K562 (cell line): ENCODE measurements at regions not wholly inside any gene's neighbourhood (a gene's known extent, or its start where the extent isn't known, plus 50 kb on each side); places are given as distances from the start of the nearest gene placed in this dataset.

ENCODE experiments used
- ATAC-seq: fragments of 200-7000 bp; cut with Tn5 transposase; 3 replicates; pipeline ENCODE4 v1.9.1; 2020; ENCODE audit warnings: moderate library complexity
- BruUV-seq: library from RNA; stranded (reverse); fragments of 400-500 nt; replicated peaks from 2 replicates; lab custom pipeline; 2021; lab: Mats Ljungman, UMichigan
- CTCF ChIA-PET: fragments of 300-600 bp; formaldehyde crosslinking; extraction: SDS; loops from one replicate; lab custom pipeline; 2021; ENCODE audit warnings: low intra/inter-chr PET ratio; lab: Yijun Ruan, JAX
- POLR2A ChIA-PET: fragments of 300-600, 350-650 bp; sonication (Branson Sonifier 250); formaldehyde crosslinking; extraction: SDS; loops from one replicate; lab custom pipeline; 2021; ENCODE audit warnings: antibody characterized with exemption, inconsistent platforms; lab: Yijun Ruan, JAX
- DNase-seq, 4 experiments: peaks; one replicate each; pipeline versions ENCODE4 v3.0.0 to v3.0.0-alpha.2; 2011 to 2018; ENCODE audit warnings: low spot score in 3 of 4, mixed read lengths in 3 of 4; ENCODE audit errors: extremely low read depth in 1 of 4
- FAIRE-seq: peaks from 2 replicates; lab custom pipeline; 2011; peaks lifted over from hg19 to GRCh38; lab: Jason Lieb, UNC
- H2AFZ ChIP-seq: 2 replicates; pipeline ENCODE4 v1.6.0; 2011; ENCODE audit warnings: low read depth, low read length, control low read depth, inconsistent platforms
- H3K27ac ChIP-seq: fragments of 200-600 bp; 3 replicates; pipeline ENCODE4 v1.8.0; 2011; ENCODE audit warnings: low read depth, mild to moderate bottlenecking, control low read depth, inconsistent platforms, low read length, moderate library complexity, mixed read lengths; ENCODE audit errors: extremely low read depth
- H3K27me3 ChIP-seq, 2 experiments: fragments of 300-600 bp in 1 of 2; 2 replicates in 1 of 2; 3 replicates in 1 of 2; pipeline versions ENCODE4 v1.6.0 to v1.8.0; 2011; ENCODE audit warnings: inconsistent platforms in 2 of 2, low read length in 2 of 2, mild to moderate bottlenecking in 1 of 2, mixed read lengths in 1 of 2, moderate library complexity in 1 of 2; ENCODE audit not compliant: control insufficient read depth in 2 of 2, insufficient read depth in 2 of 2
- H3K36me3 ChIP-seq: fragments of 300-600 bp; 3 replicates; pipeline ENCODE4 v1.8.0; 2011; ENCODE audit warnings: mild to moderate bottlenecking, low read length, inconsistent platforms; ENCODE audit not compliant: control insufficient read depth, insufficient read depth
- H3K4me1 ChIP-seq, 2 experiments: fragments of 200-600 bp in 1 of 2; replicated peaks in 1 of 2; 2 replicates in 1 of 2; 3 replicates in 1 of 2; pipeline versions ENCODE4 v1.5.1 to v1.8.0; 2011; ENCODE audit warnings: inconsistent platforms in 2 of 2, low read length in 2 of 2, mild to moderate bottlenecking in 1 of 2, mixed read lengths in 1 of 2, moderate library complexity in 1 of 2; ENCODE audit not compliant: control insufficient read depth in 2 of 2, insufficient read depth in 2 of 2
- H3K4me2 ChIP-seq: 2 replicates; pipeline ENCODE4 v1.6.1; 2011; ENCODE audit warnings: low read length, control low read depth, inconsistent platforms, mixed read lengths; ENCODE audit not compliant: insufficient read depth
- H3K4me3 ChIP-seq: fragments of 200-600 bp; sonication (generic), shearing (Covaris generic); 2 replicates; pipeline ENCODE4 v1.5.1; 2016; ENCODE audit warnings: control low read depth, inconsistent platforms
- H3K79me2 ChIP-seq: fragments of 200-600 bp; 3 replicates; pipeline ENCODE4 v1.8.0; 2011; ENCODE audit warnings: low read length, inconsistent platforms; ENCODE audit not compliant: control insufficient read depth, insufficient read depth
- H3K9ac ChIP-seq, 2 experiments: 2 replicates each; pipeline versions ENCODE4 v1.6.0 to v1.6.1; 2011; ENCODE audit warnings: low read depth in 2 of 2, low read length in 2 of 2, control low read depth in 1 of 2, inconsistent platforms in 1 of 2, mild to moderate bottlenecking in 1 of 2, mixed read lengths in 1 of 2; ENCODE audit not compliant: insufficient read depth in 1 of 2
- H3K9me1 ChIP-seq: one replicate; pipeline ENCODE4 v1.6.0; 2011; ENCODE audit warnings: inconsistent platforms, mild to moderate bottlenecking, low read length, moderate library complexity; ENCODE audit not compliant: control insufficient read depth, insufficient read depth
- H3K9me3 ChIP-seq: replicated peaks from 2 replicates; pipeline ENCODE4 v1.5.1; 2011; ENCODE audit warnings: low read depth, low read length, inconsistent platforms; ENCODE audit not compliant: control insufficient read depth, insufficient read depth
- H4K20me1 ChIP-seq: replicated peaks from 2 replicates; pipeline ENCODE4 v1.6.1; 2011; ENCODE audit warnings: low read length, inconsistent platforms, mixed read lengths; ENCODE audit not compliant: control insufficient read depth, insufficient read depth
- BDP1 ChIP-seq: IDR thresholded peaks from 3 replicates; pipeline ENCODE4 v1.6.1; 2011; ENCODE audit not compliant: insufficient read length, insufficient read depth
- BRD4 ChIP-seq: fragments of 200-600 bp; sonication (generic); IDR thresholded peaks from 2 replicates; pipeline ENCODE4 v1.6.1; 2017; ENCODE audit warnings: inconsistent platforms
- CEBPG ChIP-seq, 3 experiments: fragments of 200-800 bp in 1 of 3; sonication (Bioruptor generic) in 1 of 3; sonication (generic) in 1 of 3; formaldehyde crosslinking in 1 of 3; IDR thresholded peaks in 2 of 3; conservative IDR thresholded peaks in 1 of 3; 2 replicates each; pipeline versions ENCODE4 v1.6.1 to v1.8.0; 2016 to 2022; ENCODE audit warnings: missing compliant biosample characterization in 2 of 3, missing genetic modification characterization in 2 of 3, mild to moderate bottlenecking in 1 of 3, missing genetic modification reagents in 1 of 3
- CREM ChIP-seq: IDR thresholded peaks from 2 replicates; pipeline ENCODE4 v1.6.1; 2014; ENCODE audit warnings: antibody characterized with exemption, low read depth
- DDX20 ChIP-seq: fragments of 450-650 bp; IDR thresholded peaks from 2 replicates; pipeline ENCODE4 v1.6.1; 2016; ENCODE audit warnings: missing genetic modification characterization, low read depth, mild to moderate bottlenecking, missing compliant biosample characterization, moderate library complexity
- ETV5 ChIP-seq: sonication (generic); formaldehyde crosslinking; IDR thresholded peaks from 2 replicates; pipeline ENCODE4 v1.4.0; 2020; ENCODE audit warnings: low read depth, mild to moderate bottlenecking, missing genetic modification reagents
- GATA2 ChIP-seq: sonication (generic); formaldehyde crosslinking; IDR thresholded peaks from 2 replicates; pipeline ENCODE4 v1.4.0; 2020; ENCODE audit warnings: mild to moderate bottlenecking, missing genetic modification reagents
- LEF1 ChIP-seq: fragments of 450-650 bp; IDR thresholded peaks from 2 replicates; pipeline ENCODE4 v1.6.1; 2016; ENCODE audit warnings: mild to moderate bottlenecking
- MYNN ChIP-seq, 2 experiments: sonication (generic); formaldehyde crosslinking in 1 of 2; IDR thresholded peaks; 2 replicates each; pipeline versions ENCODE4 v1.5.0 to v1.6.1; 2016 to 2020; ENCODE audit warnings: antibody characterized with exemption in 1 of 2, missing genetic modification reagents in 1 of 2
- NBN ChIP-seq: fragments of 450-650 bp; IDR thresholded peaks from 2 replicates; pipeline ENCODE4 v1.6.1; 2016; ENCODE audit warnings: low read depth, mild to moderate bottlenecking
- PTBP1 ChIP-seq: fragments of 200-400 bp; formaldehyde crosslinking; IDR thresholded peaks from 2 replicates; pipeline ENCODE4 v1.6.1; 2017; ENCODE audit warnings: low read depth, low read length
- RB1 ChIP-seq: fragments of 450-650 bp; IDR thresholded peaks from 2 replicates; pipeline ENCODE4 v1.6.1; 2017; ENCODE audit warnings: low read depth, mild to moderate bottlenecking
- RUNX1 ChIP-seq: sonication (generic); IDR thresholded peaks from 2 replicates; pipeline ENCODE4 v1.6.1; 2016; ENCODE audit warnings: antibody characterized with exemption, low read depth
- SMAD2 ChIP-seq: fragments of 150-350 bp; IDR thresholded peaks from 2 replicates; pipeline ENCODE4 v1.6.1; 2014; ENCODE audit warnings: low read depth, mild to moderate bottlenecking, low read length
- ZNF75A ChIP-seq: fragments of 450-650 bp; formaldehyde crosslinking; IDR thresholded peaks from 2 replicates; pipeline ENCODE4 v1.4.0; 2020; ENCODE audit warnings: mild to moderate bottlenecking
- ZNF830 ChIP-seq: fragments of 250-450 bp; sonication (Bioruptor Pico); IDR thresholded peaks from 2 replicates; pipeline ENCODE4 v1.5.0; 2021; ENCODE audit warnings: mild to moderate bottlenecking
- WGBS: fragments of 100-300 bp; shearing (Covaris generic); methylation state at CpG from one replicate; pipeline ENCODE4 v1.1.6; 2016; ENCODE audit warnings: low coverage, mixed read lengths; ENCODE audit not compliant: insufficient coverage; ENCODE audit errors: missing lambda C conversion rate; 5-methylcytosine and 5-hydroxymethylcytosine counted together
- in situ Hi-C: fragments of 300-500 bp; cut with MboI; formaldehyde crosslinking; loops from 4 replicates; pipeline ENCODE4 v1.15.0; 2018; ENCODE audit warnings: inconsistent platforms, mixed read lengths
- intact Hi-C: fragments of 100-400 bp; cut with micrococcal nuclease; formaldehyde crosslinking; loops from 2 replicates; pipeline ENCODE4 v1.14.2; 2022
- TF ChIP-seq, protein P1 (sequence below): fragments of 450-650 bp; formaldehyde crosslinking; IDR thresholded peaks from 2 replicates; pipeline ENCODE4 v1.4.0; 2020; ENCODE audit warnings: mild to moderate bottlenecking, moderate library complexity
- TF ChIP-seq, protein P2 (sequence below): fragments of 450-650 bp; IDR thresholded peaks from 2 replicates; pipeline ENCODE4 v1.6.1; 2016; ENCODE audit warnings: missing biosample characterization, missing genetic modification characterization

DNA sequence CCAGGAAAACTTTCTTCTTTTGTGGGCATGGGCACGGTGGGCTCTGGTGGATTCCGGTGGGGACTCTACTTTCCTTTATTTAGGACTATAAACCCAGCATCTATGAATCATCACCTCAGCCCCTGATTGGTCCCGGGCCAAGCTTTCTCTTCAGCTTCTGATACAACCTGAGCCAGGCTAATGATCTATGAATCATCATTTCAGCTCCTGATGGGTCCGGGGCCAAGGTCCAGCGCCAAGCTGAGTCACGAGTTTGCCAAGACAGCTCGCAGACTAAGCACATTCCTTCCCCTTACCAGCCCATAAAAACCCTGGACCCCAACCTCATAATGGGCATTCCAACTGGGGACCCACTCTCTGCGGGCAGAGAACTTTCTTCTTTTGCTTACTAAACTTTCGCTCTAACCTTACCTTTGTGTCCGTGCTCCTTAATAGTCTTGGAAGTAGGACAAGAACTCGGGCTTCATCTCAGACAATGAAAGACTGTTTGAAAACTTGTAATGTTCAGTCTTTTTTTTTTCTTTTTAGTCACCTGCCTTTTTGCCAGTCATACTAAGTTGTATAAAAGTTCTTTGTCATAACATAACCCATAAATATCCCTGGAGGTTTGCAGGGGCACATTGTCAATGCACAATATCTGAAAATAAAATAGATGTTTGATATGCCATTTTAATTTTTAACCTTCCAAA lies 904.9 kb upstream of the EPHA5 start:
- Histone ChIP-seq H3K4me3 (no peak overlapping the region), H3K9me1 (no peaks in the 10 kb centered on the region), H3K4me1 (no peaks in the 10 kb centered on the region), H4K20me1 (no peaks in the 10 kb centered on the region), H3K27me3 (no peaks in the 10 kb centered on the region), H3K27ac (no peak overlapping the region), H2AFZ (no peak overlapping the region), H3K36me3 (no peaks in the 10 kb centered on the region), H3K4me2 (no peak overlapping the region), H3K9ac (no peak overlapping the region), H3K9me3 (no peaks in the 10 kb centered on the region), H3K79me2 (no peaks in the 10 kb centered on the region)
- no peak for TF ChIP-seq BRD4
- TF ChIP-seq ETV5 (CRISPR knock-in tag), result no peak
- no peak for TF ChIP-seq GATA2 (CRISPR knock-in tag)
- no peak for TF ChIP-seq ZNF830 (CRISPR knock-in tag)
- TF ChIP-seq LEF1, result no peak
- no peak for TF ChIP-seq DDX20
- no peak for TF ChIP-seq MYNN (IDR thresholded peaks at IDR 0.05)
- no peak for TF ChIP-seq MYNN (CRISPR knock-in tag; IDR thresholded peaks at IDR 0.05)
- TF ChIP-seq SMAD2, result no peak
- no peak for TF ChIP-seq ZNF75A (CRISPR knock-in tag)
- TF ChIP-seq PTBP1, result no peak
- TF ChIP-seq CEBPG (CRISPR knock-in tag; IDR thresholded peaks at IDR 0.05), result no peak
- TF ChIP-seq CEBPG (tag; conservative IDR thresholded peaks at IDR 0.05 in 1 of 2, IDR thresholded peaks at IDR 0.05 in 1 of 2), result no peak
- no peak for TF ChIP-seq NBN
- no peak for TF ChIP-seq BDP1
- TF ChIP-seq RB1, result no peak
- no peak for TF ChIP-seq RUNX1
- TF ChIP-seq CREM, result no peak
- TF ChIP-seq, protein P1, sequence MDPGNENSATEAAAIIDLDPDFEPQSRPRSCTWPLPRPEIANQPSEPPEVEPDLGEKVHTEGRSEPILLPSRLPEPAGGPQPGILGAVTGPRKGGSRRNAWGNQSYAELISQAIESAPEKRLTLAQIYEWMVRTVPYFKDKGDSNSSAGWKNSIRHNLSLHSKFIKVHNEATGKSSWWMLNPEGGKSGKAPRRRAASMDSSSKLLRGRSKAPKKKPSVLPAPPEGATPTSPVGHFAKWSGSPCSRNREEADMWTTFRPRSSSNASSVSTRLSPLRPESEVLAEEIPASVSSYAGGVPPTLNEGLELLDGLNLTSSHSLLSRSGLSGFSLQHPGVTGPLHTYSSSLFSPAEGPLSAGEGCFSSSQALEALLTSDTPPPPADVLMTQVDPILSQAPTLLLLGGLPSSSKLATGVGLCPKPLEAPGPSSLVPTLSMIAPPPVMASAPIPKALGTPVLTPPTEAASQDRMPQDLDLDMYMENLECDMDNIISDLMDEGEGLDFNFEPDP (CRISPR knock-in tag), result no peak
- TF ChIP-seq, protein P2, sequence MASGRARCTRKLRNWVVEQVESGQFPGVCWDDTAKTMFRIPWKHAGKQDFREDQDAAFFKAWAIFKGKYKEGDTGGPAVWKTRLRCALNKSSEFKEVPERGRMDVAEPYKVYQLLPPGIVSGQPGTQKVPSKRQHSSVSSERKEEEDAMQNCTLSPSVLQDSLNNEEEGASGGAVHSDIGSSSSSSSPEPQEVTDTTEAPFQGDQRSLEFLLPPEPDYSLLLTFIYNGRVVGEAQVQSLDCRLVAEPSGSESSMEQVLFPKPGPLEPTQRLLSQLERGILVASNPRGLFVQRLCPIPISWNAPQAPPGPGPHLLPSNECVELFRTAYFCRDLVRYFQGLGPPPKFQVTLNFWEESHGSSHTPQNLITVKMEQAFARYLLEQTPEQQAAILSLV (tag), result no peak
- BruUV-seq, result no TSS peak
- intact Hi-C loops (no loop called here), in situ Hi-C loops (no loop called here)
- ChIA-PET POLR2A (no interaction called here), CTCF (no interaction called here)
- no peak for FAIRE-seq
- WGBS, result 0% methylated on average over 11 of the region's 11 CpGs
- DNase-seq, result no peak
- no peak for ATAC-seq
